Body of pancreas (tissue), 4 donors: ENCODE measurements at regions not wholly inside any gene's neighbourhood (a gene's known extent, or its start where the extent isn't known, plus 50 kb on each side); places are given as distances from the start of the nearest gene placed in this dataset.

Experiments used
- ATAC-seq: fragments of 150-250 bp; one replicate; pipeline ENCODE4 v1.9.1; 2016
- DNase-seq, 4 donors: peaks; one replicate each; pipeline ENCODE4 v3.0.0-alpha.2; 2019
- H3K27ac ChIP-seq, 4 donors: fragments of 200-600 bp; sonication (generic); 1 replicate in 3 of 4; 2 replicates in 1 of 4; pipeline versions ENCODE4 v1.5.1 to v1.6.1; 2016 to 2019; ENCODE audit warnings: mild to moderate bottlenecking in 1 of 4, mixed read lengths in 1 of 4, moderate library complexity in 1 of 4
- H3K27me3 ChIP-seq, 2 donors: fragments of 200-600 bp; sonication (generic); one replicate each; pipeline ENCODE4 v1.6.0; 2016; ENCODE audit warnings: mild to moderate bottlenecking in 1 of 2
- H3K36me3 ChIP-seq, 2 donors: fragments of 200-600 bp; sonication (generic); replicated peaks in 1 of 2; 2 replicates each; pipeline ENCODE4 v1.5.1; 2016; ENCODE audit warnings: low read depth in 2 of 2; ENCODE audit not compliant: insufficient read depth in 1 of 2
- H3K4me1 ChIP-seq: fragments of 200-600 bp; sonication (generic); one replicate; pipeline ENCODE4 v1.6.0; 2016
- H3K4me3 ChIP-seq, 2 donors: fragments of 200-600 bp; sonication (generic); 1 replicate in 1 of 2; 2 replicates in 1 of 2; pipeline ENCODE4 v1.5.1; 2016 to 2019
- H3K9me3 ChIP-seq, 3 donors: fragments of 200-600 bp; sonication (generic); 1 replicate in 2 of 3; 2 replicates in 1 of 3; pipeline ENCODE4 v1.5.1; 2016
- POLR2A ChIP-seq, 3 donors: fragments of 450-650 bp; IDR thresholded peaks; one replicate each; pipeline ENCODE4 v1.6.1; 2016; ENCODE audit warnings: antibody characterized with exemption in 3 of 3, mild to moderate bottlenecking in 2 of 3
- WGBS, 2 donors: methylation state at CpG; one replicate each; pipeline ENCODE4 v1.1.5; 2017; 5-methylcytosine and 5-hydroxymethylcytosine counted together
- intact Hi-C: fragments of 100-400 bp; cut with DNase I; formaldehyde crosslinking; loops from one replicate; pipeline ENCODE4 v1.15.1; 2023
- TF ChIP-seq, protein P1 (sequence below), 7 experiments: fragments of 450-650 bp in 4 of 7; fragments of 200-600 bp in 3 of 7; sonication (generic) in 3 of 7; IDR thresholded peaks; one replicate each; pipeline ENCODE4 v1.5.1; 2016 to 2019; ENCODE audit warnings: antibody characterized with exemption in 7 of 7

DNA sequence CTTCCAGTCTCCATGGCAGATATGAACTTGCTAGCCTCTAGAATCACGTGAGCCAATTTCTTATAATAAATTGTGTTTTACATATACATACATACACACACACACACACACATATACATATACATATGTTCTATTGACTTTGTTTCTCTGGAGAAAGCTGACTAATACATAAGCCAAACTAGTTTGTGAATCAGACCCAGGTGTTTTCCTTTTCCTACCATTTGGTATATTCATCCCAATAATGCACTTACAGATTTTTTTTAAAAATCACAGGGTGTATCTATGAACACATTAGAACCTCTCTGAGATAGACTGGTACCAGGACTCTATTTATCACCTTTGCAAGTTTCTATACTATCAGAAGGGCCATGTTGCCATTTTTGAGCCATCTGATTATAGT lies 122.9 kb upstream of the KCNH8 start:
- 73 to 89% methylated on average over 1 of the region's 1 CpG for WGBS, 2 donors
- Histone ChIP-seq H3K27me3 (no peaks in the 10 kb centered on the region), H3K36me3 (no peaks in the 10 kb centered on the region), H3K4me3 (no peak overlapping the region), H3K4me1 (no peaks in the 10 kb centered on the region), H3K9me3 (no peaks in the 10 kb centered on the region), H3K27ac (no peak overlapping the region)
- intact Hi-C loops: no loop called here
- no peak for TF ChIP-seq POLR2A (IDR thresholded peaks at IDR 0.05)
- TF ChIP-seq, protein P1, sequence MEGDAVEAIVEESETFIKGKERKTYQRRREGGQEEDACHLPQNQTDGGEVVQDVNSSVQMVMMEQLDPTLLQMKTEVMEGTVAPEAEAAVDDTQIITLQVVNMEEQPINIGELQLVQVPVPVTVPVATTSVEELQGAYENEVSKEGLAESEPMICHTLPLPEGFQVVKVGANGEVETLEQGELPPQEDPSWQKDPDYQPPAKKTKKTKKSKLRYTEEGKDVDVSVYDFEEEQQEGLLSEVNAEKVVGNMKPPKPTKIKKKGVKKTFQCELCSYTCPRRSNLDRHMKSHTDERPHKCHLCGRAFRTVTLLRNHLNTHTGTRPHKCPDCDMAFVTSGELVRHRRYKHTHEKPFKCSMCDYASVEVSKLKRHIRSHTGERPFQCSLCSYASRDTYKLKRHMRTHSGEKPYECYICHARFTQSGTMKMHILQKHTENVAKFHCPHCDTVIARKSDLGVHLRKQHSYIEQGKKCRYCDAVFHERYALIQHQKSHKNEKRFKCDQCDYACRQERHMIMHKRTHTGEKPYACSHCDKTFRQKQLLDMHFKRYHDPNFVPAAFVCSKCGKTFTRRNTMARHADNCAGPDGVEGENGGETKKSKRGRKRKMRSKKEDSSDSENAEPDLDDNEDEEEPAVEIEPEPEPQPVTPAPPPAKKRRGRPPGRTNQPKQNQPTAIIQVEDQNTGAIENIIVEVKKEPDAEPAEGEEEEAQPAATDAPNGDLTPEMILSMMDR (IDR thresholded peaks at IDR 0.05): no peak
- ATAC-seq (no peak), DNase-seq (no peak)

DNA sequence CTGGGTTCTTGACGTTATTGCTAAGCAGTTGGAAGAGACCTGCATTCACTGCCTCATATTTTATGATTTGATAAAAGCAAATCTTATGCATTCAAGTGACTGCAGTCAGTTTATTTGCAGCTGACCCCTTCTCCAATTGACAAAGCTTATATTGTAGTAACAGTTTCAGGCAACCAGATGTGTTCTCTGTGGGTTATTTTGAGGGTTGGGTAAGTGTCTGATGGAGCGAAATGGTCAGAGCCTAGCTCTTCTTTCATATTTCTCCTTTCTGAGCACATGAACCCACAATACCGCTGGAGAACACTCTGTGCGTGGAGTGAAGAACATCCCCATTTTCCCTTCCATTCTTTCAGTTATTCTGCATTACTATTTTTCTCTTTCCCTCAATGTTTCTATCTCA lies 125.8 kb upstream of the KCNH8 start:
- no peaks in the 10 kb centered on the region for H3K27me3 ChIP-seq

DNA sequence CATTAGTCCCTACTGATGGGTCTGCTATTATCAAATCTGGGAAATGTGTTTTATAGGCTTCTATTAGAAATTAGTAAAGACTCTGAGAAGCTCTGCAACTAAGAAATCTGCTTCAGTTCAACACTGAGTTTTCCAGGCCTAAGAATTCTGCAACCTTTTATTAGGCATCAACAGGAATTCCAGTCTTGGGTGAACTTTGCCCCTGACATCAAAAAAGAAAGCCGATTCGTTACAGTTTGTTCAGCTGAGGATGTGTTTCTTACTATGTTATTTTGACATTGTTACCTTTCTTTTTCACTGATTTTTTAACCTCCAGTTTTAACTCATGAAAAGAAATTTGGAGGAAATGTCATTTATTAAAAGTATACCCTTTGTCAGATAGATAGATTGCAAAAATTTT lies 131.5 kb upstream of the KCNH8 start:
- Histone ChIP-seq H3K27ac (no peak overlapping the region), H3K4me1 (no peaks in the 10 kb centered on the region), H3K36me3 (no peaks in the 10 kb centered on the region), H3K27me3 (no peaks in the 10 kb centered on the region), H3K9me3 (no peaks in the 10 kb centered on the region), H3K4me3 (no peak overlapping the region)
- 32% methylated on average over 2 of the region's 2 CpGs for WGBS, 2 donors
- intact Hi-C loops: no loop called here
- TF ChIP-seq, protein P1 (IDR thresholded peaks at IDR 0.05): no peak
- no peak for TF ChIP-seq POLR2A (IDR thresholded peaks at IDR 0.05)
- ATAC-seq: no peak
- no peak for DNase-seq

More for the DNA sequence above, 125.8 kb upstream of the KCNH8 start:
- Histone ChIP-seq H3K36me3 (no peaks in the 10 kb centered on the region), H3K27ac (no peak overlapping the region), H3K4me1 (no peaks in the 10 kb centered on the region), H3K4me3 (no peak overlapping the region), H3K9me3 (no peaks in the 10 kb centered on the region)
- DNase-seq (no peak), ATAC-seq (no peak)
- 67 to 74% methylated on average over 4 of the region's 4 CpGs for WGBS, 2 donors
- TF ChIP-seq, protein P1 (IDR thresholded peaks at IDR 0.05): no peak
- no peak for TF ChIP-seq POLR2A (IDR thresholded peaks at IDR 0.05)
- intact Hi-C loops: no loop called here

DNA sequence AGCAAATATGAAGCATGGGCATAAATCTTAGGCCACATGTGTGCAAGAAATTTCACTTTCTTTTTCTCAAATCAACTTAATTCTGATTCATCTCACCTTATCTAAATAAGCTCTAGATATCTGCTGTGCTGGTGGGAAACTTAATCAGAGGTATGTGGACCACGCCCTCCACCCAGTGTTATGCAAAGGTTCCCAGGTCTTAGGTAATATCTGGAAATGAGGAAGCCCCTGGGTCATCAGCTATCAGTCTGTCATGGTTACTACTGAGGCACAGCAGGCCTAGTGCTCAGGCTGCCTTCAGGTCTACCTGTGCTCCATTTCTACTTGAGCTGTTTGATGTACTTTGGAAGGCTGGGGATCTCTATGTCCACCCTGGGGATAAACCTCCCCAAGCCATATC lies 134.4 kb upstream of the KCNH8 start:
- Histone ChIP-seq H3K27ac (no peak overlapping the region), H3K4me1 (no peaks in the 10 kb centered on the region), H3K4me3 (no peak overlapping the region), H3K36me3 (no peaks in the 10 kb centered on the region), H3K9me3 (no peaks in the 10 kb centered on the region), H3K27me3 (no peaks in the 10 kb centered on the region)
- intact Hi-C loops: no loop called here
- no peak for DNase-seq
- no peak for ATAC-seq
- TF ChIP-seq, protein P1 (IDR thresholded peaks at IDR 0.05): no peak
- TF ChIP-seq POLR2A (IDR thresholded peaks at IDR 0.05): no peak
- 70 to 79% methylated on average over 1 of the region's 1 CpG for WGBS, 2 donors

DNA sequence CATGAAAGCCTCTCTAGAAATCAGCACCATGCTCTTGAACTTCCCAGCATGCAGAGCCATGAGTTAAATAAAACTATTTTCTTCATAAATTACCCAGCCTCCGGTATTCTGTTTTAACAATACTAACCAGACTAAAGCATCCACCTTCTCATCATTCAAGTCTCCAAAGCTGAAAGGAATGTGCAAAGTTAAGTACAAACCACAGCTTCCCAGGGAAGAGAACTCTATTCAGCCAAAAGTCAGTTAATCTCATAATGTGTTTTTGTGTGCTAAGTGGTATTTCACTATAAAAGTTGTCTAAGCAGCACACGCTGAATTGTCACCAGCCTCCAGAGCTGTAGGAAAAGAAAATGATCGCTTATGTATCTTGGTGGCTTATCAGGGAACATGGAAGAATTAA lies 135.5 kb upstream of the KCNH8 start:
- intact Hi-C loops: no loop called here
- Histone ChIP-seq H3K36me3 (no peaks in the 10 kb centered on the region), H3K4me3 (no peak overlapping the region), H3K27me3 (no peaks in the 10 kb centered on the region), H3K4me1 (no peaks in the 10 kb centered on the region), H3K9me3 (no peaks in the 10 kb centered on the region), H3K27ac (no peak overlapping the region)
- DNase-seq (no peak), ATAC-seq (no peak)
- TF ChIP-seq, protein P1 (IDR thresholded peaks at IDR 0.05): no peak
- TF ChIP-seq POLR2A (IDR thresholded peaks at IDR 0.05): no peak
- 62 to 77% methylated on average over 3 of the region's 3 CpGs for WGBS, 2 donors
